HG03442 (cell line): ENCODE measurements at regions not wholly inside any gene's neighbourhood (a gene's known extent, or its start where the extent isn't known, plus 50 kb on each side); places are given as distances from the start of the nearest gene placed in this dataset.

Experiments used
- ATAC-seq: cut with Tn5 transposase; IDR thresholded peaks from one replicate; pipeline ENCODE4 v1.9.1; 2021; ENCODE audit warnings: mild to moderate bottlenecking, moderate library complexity; ENCODE audit not compliant: unreplicated experiment

GRCh38 chr9:13505797-13506196 is 226.3 kb upstream of the MPDZ start:
- no peak for ATAC-seq

DNA sequence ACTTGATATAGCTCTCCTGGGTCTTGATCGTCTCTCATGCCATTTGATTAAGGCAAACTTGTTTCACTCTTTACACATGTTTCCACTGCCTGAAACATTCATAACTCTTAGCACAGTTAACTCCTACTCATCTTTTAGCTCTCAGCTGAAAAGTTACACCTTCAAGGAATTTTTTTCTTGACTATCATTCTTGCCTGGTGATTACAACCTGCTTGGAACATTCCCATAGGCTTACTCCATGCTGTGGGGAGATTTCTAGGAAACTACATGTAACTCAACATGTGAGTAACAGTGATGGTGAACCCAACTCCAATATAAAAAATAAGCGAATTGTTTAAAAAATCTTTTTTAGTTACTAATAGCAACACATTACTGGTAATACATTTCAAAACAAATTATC is 224.1 kb upstream of the MPDZ start:
- ATAC-seq = no peak

DNA sequence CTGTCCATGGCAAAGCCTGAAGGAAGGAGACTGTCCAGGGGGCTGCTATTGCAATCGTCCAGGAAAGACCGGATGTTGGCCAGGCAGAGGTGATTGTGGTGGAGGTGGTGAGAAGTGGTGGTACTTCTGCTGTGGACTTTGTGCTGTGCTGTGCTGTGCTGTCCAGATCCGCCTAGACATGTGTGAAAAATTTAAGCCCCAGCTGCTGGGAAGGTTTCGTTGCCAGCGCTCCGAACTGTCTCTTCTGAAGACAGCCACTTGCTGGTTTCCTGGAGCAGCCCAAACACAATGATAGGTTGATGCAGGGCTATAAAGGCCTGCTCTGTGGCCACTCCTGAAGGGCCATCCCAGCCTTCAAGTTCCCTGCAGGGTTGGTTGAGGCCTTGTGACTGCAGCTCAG is 223.0 kb upstream of the MPDZ start:
- no peak for ATAC-seq

DNA sequence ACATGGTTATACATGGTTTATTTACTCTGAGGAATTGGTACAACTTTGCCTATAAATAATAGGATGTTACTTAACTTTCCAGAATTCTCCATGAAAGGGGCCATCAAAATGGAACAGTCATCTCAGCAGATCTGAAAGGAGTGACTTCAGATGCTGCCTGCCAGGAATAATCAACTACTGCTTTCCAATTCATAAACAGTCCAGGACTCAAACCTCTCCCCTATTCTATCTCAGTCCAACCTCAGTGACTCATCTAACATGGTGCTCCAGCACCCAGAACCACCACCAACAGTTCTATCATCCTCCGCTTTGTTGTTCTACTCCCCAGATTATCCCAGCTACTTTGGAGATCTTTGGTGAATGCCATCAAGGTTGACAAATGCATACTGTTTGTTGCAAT is 221.5 kb upstream of the MPDZ start:
- no peak for ATAC-seq

DNA sequence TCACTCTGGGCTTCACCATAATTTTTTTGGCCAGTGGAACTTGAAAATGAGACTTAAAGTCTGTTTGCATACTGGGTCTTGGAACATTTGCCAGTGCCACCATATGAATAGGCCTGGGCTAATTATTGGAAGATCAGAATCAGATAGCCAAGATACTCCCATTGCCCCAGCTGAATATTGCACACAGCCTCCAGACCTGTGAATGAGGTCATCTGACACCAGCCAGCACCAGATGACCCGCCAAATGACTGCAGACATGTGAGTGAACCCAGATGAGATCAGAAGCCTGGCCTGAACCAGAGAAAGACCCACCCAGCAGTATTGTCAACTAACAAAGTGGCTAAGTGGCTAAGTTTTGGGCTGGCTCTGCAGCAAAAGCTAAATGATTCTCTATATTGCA is 220.5 kb upstream of the MPDZ start:
- no peak for ATAC-seq

- no peak for ATAC-seq
These were observed 214.2 kb upstream of the MPDZ start for GRCh38 chr9:13493697-13494096.

DNA sequence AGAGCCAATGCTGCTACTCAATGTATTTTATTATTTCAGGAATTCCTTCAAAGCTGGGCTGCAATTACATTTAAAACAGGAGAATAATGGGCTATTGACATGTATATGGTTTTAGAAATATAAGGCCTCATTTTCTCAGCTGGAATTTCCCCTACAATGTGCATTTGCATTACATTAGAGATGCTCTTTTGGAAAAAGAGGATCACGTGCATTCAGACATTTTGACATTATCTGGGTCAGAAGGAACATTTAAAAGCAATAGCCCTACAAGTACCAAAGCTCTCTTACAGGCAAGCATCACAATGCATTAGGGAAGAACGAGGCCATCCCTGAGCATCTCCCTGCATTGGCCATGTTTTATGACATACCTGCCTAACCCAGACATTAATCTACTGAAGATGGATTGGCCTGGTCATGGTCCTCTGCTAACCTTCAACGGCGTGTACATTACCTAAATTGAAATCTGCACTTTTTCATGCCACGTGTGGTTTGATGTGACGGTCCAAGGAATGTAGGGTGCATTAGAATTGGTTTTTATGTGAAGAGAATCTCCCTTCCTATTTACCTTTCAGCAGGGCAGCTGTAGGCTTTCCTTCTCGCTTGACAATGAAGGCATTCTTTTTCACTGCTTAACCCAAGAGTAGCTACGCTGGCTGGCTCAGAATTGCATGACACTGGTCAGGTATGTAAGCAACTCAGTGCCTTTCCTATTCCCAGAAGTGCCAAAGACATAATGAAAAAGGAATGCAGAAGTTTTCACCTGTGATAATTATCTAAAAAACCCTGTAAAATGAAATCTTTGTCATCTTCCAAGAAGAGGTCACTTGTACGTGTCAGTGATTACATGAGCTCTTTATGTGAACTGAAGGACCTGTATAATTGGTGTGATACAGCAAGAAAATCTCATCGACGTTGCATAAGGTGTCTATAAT is 212.3 kb upstream of the MPDZ start:
- ATAC-seq = no peak

DNA sequence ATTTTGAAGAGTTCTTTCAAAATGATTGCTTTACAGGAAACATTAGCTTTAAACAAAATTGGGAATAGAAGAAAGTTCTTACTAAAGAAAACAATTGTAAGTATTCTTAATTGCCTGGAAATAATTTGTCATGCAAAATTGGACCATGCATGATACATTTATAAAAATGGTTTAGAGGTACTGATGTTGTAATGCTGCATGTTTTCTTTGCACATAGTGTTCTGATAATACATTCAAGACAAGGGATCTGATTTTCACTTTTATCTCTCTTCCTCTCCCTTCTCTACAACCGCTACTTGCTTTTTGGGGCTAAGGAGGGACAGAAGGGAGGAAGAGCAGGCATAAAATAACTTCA is 211.6 kb upstream of the MPDZ start:
- no peak for ATAC-seq

DNA sequence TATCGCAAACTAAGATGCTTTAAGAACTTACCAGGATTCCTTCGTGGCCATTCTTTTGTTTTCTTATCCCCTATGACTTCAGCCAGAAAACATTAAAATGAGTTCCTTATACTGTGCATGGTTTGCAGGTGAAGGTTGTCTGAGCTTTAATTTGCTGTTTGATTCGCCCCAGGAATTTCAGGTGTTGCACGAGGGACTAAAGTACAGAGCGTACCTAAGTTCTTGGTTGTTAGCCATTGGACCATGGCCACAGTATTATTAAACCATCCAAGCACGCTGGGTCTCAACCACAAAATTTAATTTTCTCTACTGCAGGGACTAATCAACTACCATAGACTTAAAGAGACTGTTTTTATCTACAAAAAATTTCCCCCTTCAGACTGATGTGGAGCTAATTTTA is 208.4 kb upstream of the MPDZ start:
- no peak for ATAC-seq

GRCh38 chr9:13487498-13487897 is 208.0 kb upstream of the MPDZ start:
- no peak for ATAC-seq

DNA sequence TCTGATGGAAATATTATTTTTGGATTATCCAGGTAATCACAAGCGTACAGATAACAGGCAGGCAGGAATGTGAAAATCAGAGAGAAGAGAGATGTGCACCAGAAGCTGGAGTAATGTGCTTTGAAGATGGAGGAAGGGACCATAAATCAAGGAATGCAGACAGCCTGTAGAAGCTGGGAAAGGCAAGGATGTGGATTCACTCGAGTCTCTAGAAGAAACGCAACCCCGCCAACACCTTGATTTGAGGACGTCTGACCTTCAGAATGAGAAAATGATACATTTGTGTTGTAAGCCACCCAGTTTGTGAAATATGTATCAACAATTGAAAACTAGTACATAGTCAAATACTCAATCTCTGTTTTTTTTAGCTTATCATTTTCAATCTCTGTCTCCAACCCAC is 207.6 kb upstream of the MPDZ start:
- ATAC-seq = no peak

DNA sequence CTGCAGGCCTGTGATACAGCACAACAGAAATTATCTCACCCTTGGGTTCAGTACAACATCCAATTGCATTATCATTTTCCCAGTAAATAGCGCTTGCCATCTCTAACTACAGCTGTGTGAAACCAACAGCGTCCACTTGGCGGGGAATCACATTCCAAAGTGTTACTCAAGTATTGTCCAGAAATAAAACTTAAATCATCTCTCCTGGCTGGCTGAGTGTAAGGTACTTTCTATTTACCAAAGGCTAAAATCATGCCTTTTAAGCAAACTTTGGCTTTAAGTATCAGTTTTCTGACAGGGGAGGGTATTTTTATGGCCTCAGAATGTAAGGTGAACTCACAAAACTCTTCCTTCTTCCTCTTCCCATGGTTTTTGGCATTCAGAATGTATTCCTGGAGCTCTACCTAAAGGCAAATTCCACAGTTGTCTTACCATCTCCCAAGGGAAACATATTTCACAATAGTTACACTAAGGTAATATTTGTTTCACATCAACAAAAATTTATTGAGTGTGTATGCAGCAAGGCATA is 205.6 kb upstream of the MPDZ start:
- no peak for ATAC-seq

GRCh38 chr9:13484186-13484585 is 204.7 kb upstream of the MPDZ start:
- no peak for ATAC-seq

- no peak for ATAC-seq
These were observed 201.8 kb upstream of the MPDZ start for GRCh38 chr9:13481274-13481673.

DNA sequence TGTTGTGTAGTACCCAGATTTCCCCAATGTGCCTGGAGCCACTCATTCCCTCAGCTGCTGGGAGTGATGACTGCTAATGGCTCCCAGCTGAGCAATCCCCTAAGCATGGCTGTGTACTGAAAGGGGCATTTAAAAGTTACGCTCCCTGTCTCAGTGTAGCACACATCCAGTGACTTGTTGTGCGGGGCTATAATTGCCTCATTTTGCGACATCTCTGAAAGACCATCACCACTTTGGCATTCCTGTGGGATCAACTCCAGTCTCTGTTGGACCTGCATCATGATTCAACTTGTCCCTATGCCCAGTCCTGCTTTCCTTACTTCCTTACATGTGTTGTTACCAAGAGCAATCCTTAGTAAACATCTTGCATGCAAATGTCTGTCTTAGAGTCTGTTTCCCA is 201.2 kb upstream of the MPDZ start:
- ATAC-seq = no peak

- ATAC-seq = no peak
These were observed 199.6 kb upstream of the MPDZ start for GRCh38 chr9:13479096-13479495.

DNA sequence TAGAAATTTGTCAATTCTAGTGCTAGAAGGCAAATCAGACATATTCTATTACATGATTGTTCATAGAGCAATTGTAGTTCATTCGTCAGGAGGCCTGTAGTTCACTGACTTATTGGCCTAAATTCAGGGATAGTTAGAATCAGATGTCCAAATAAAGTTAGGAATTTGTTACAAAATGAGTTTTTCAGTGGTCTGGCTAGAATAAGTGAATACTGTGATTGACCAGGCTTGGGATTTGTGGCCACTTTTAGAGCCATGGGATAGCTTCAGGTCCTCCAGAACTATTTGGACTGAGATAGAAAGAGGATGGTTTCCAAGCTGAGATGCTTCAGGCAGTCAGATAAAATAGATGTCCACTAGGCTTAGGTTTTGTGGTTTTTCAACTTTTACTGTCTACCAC is 199.1 kb upstream of the MPDZ start:
- no peak for ATAC-seq

DNA sequence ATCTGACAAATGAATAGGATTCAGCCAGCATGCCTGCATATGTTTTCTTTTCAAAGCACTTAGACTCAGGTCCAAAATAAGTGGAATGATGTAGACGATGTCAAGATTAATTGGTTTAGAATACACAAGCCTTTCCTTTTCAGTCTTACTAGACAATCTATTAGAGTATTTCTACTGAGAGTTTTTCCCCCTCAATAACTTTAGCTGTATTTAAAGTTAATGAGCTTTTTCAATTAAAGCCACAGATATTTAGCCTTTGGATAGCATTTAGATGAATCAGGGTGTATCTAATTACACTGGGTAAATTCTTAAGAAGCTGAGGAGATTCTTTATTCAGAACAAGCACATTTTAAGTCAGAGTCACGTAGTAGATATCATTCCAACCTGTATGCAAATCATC is 198.7 kb upstream of the MPDZ start:
- ATAC-seq = no peak

DNA sequence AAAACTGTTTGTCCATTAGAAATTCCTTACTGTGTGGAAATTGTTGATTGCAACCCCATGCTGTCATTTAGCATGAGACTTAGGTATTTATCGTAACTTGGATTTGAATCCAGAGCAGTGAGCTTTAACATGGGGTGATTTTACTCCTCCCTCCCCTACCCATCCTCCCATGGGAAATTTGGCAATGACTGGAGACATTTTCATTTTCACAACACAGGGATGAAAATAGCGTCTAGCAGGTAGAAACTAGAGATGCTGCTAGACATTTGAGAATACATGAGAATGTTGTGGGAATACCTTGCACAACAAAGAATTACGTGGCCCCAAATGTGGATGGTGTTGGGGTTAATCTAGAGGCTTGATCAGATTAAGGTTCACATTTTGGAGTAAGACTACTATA is 191.3 kb upstream of the MPDZ start:
- no peak for ATAC-seq

DNA sequence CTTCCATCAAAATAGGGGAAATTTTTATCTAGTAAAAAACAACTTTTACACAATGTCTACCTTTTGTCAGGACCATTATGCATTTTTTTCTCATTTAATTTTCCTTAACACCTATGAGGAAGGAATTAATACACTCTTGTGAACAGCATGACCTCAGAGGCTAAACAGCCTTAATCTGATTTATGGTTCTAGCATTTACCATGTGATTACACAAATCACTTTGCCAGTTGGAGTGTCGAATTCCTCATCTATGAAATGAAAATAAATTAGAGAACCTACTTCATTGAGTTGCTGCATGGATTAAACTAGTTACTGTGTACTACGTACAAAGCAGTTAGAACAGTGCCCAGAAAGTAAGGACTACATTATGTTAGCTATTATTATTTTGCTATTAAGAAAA is 187.7 kb upstream of the MPDZ start:
- no peak for ATAC-seq

DNA sequence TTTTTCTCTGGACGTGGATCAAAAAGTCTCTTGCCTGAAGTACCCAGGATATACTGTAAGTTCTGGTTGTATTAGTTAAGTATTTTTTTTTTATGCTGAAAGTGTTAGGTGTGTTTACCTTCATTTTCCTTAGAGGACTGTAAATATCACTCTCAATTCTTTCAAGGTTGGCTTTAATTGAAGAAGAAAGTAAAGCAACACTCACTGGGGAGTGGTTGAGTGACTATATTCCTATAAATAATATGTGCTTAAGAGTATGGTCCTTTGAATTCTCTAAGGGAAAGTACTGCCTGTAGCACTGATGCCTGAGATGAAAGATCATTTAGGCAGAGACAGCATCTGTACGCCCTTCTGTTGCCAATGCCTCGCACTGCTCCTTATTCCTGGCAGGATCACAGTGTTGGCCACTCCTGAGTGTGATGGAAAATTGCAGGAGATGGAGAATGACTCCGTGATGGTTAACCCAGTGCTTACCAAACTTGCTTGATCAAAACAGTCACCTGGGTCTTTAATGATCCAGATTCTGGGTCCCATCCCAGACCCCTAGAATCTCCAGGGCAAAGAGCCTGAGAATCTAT is 182.0 kb upstream of the MPDZ start:
- ATAC-seq = no peak

- no peak for ATAC-seq
These were observed 179.6 kb upstream of the MPDZ start for GRCh38 chr9:13459071-13459470.

GRCh38 chr9:13457795-13458194 is 178.3 kb upstream of the MPDZ start:
- ATAC-seq = no peak
